Lung (tissue), 11 donors: ENCODE measurements at regions not wholly inside any gene's neighbourhood (a gene's known extent, or its start where the extent isn't known, plus 50 kb on each side); places are given as distances from the start of the nearest gene placed in this dataset.

Experiments
- ATAC-seq: fragments of 200-7000 bp; cut with Tn5 transposase; one replicate; pipeline ENCODE4 v1.9.1; 2020; ENCODE audit warnings: moderate number of reproducible peaks; ENCODE audit not compliant: insufficient read depth, low FRiP score
- DNase-seq, 3 donors: peaks; one replicate each; pipeline ENCODE4 v3.0.0-alpha.2; 2013 to 2017
- H3K27ac ChIP-seq, 2 donors: one replicate each; pipeline ENCODE4 v1.5.1; 2013; ENCODE audit warnings: mild to moderate bottlenecking in 2 of 2, moderate library complexity in 2 of 2, control low read depth in 1 of 2, inconsistent platforms in 1 of 2, low read depth in 1 of 2, low read length in 1 of 2
- H3K27me3 ChIP-seq, 3 donors: one replicate each; pipeline ENCODE4 v1.5.1; 2013; ENCODE audit warnings: low read length in 2 of 3; ENCODE audit not compliant: control insufficient read depth in 3 of 3, insufficient read depth in 3 of 3
- H3K36me3 ChIP-seq, 4 donors: one replicate each; pipeline ENCODE4 v1.5.1; 2013; ENCODE audit warnings: low read length in 4 of 4, mild to moderate bottlenecking in 1 of 4, moderate library complexity in 1 of 4; ENCODE audit not compliant: control insufficient read depth in 4 of 4, insufficient read depth in 4 of 4
- H3K4me1 ChIP-seq, 5 donors: one replicate each; pipeline ENCODE4 v1.5.1; 2013; ENCODE audit warnings: low read length in 5 of 5, mild to moderate bottlenecking in 2 of 5, moderate library complexity in 1 of 5; ENCODE audit not compliant: control insufficient read depth in 5 of 5, insufficient read depth in 5 of 5
- H3K4me3 ChIP-seq: one replicate; pipeline ENCODE4 v1.5.1; 2013; ENCODE audit warnings: mild to moderate bottlenecking, control low read depth, moderate library complexity
- H3K9ac ChIP-seq, 2 donors: one replicate each; pipeline ENCODE4 v1.5.1; 2013; ENCODE audit warnings: low read length in 2 of 2, control low read depth in 1 of 2; ENCODE audit not compliant: insufficient read depth in 1 of 2
- H3K9me3 ChIP-seq, 4 donors: one replicate each; pipeline ENCODE4 v1.5.1; 2013; ENCODE audit warnings: low read length in 3 of 4, mild to moderate bottlenecking in 1 of 4, moderate library complexity in 1 of 4; ENCODE audit not compliant: control insufficient read depth in 4 of 4, insufficient read depth in 3 of 4
- WGBS, 2 donors: extraction: QIAGEN DNeasy Blood & Tissue Kit; methylation state at CpG; one replicate each; pipeline ENCODE4 v1.1.7; 2013; 5-methylcytosine and 5-hydroxymethylcytosine counted together
- TF ChIP-seq, protein P1 (sequence below): IDR thresholded peaks from 2 replicates; pipeline ENCODE4 v1.5.1; 2012; ENCODE audit warnings: mild to moderate bottlenecking; ENCODE audit errors: control extremely low read depth, extremely low read depth
- donor health status: control.
- donor health status: control.
- donor health status: Bipolar disorder and iron deficiency.
- donor health status: healthy.
- donor health status: DM: yes; HTN: yes; CAD: no.

DNA sequence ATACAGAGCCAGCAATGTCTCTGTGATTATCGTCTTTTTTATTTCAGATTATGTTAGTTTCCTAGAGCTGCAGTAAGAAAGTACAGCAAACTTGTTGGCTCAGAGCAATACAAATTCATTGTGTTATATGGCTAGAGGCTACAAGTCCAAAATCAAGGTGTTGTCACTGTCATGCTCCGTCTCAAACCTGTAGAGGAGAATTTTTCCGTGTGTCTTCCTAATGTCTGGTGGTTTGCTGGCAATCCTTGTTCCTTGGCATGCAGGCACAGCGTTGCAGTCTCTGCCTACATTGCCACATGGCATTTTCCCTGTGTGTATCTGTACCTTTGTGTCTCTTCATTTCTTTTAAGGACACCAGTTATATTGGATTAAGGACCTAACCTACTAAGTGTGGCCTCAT is 244.4 kb downstream of the LRRIQ3 start:
- Histone ChIP-seq H3K27me3 (no peaks in the 10 kb centered on the region), H3K36me3 (no peaks in the 10 kb centered on the region), H3K27ac (no peak overlapping the region), H3K9me3 (no peaks in the 10 kb centered on the region), H3K4me1 (no peaks in the 10 kb centered on the region), H3K9ac (no peak overlapping the region), H3K4me3 (no peak overlapping the region)
- 86 to 89% methylated on average over 4 of the region's 4 CpGs for WGBS, 2 donors
- DNase-seq = no peak
- no peak for ATAC-seq
- TF ChIP-seq, protein P1, sequence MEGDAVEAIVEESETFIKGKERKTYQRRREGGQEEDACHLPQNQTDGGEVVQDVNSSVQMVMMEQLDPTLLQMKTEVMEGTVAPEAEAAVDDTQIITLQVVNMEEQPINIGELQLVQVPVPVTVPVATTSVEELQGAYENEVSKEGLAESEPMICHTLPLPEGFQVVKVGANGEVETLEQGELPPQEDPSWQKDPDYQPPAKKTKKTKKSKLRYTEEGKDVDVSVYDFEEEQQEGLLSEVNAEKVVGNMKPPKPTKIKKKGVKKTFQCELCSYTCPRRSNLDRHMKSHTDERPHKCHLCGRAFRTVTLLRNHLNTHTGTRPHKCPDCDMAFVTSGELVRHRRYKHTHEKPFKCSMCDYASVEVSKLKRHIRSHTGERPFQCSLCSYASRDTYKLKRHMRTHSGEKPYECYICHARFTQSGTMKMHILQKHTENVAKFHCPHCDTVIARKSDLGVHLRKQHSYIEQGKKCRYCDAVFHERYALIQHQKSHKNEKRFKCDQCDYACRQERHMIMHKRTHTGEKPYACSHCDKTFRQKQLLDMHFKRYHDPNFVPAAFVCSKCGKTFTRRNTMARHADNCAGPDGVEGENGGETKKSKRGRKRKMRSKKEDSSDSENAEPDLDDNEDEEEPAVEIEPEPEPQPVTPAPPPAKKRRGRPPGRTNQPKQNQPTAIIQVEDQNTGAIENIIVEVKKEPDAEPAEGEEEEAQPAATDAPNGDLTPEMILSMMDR = no peak

DNA sequence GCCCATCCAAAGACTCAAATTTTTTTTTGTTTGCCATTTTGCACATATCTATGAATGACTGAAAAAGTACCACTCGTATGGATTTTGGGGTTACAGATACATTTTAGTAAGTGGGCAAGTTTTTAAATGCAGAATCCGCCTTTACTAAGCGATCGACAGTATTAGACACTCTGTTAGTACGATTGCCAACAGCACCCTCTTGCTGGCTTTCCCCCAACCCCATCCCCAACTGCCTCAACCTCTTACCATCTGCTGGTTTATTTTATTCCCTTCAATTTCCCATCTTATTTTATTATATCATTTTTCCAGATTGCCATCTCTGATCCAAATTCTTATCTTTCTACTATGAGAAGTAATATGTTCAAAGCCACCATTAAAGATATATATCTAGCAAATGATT is 244.8 kb downstream of the LRRIQ3 start:
- H3K9me3 ChIP-seq = no peaks in the 10 kb centered on the region
- TF ChIP-seq, protein P1 = no peak
- no peak overlapping the region for H3K27ac ChIP-seq
- WGBS, 2 donors = 86 to 91% methylated on average over 5 of the region's 5 CpGs
- no peak for ATAC-seq
- no peak overlapping the region for H3K9ac ChIP-seq
- no peaks in the 10 kb centered on the region for H3K4me1 ChIP-seq
- no peaks in the 10 kb centered on the region for H3K36me3 ChIP-seq
- no peak for DNase-seq
- H3K4me3 ChIP-seq = no peak overlapping the region
- no peaks in the 10 kb centered on the region for H3K27me3 ChIP-seq

DNA sequence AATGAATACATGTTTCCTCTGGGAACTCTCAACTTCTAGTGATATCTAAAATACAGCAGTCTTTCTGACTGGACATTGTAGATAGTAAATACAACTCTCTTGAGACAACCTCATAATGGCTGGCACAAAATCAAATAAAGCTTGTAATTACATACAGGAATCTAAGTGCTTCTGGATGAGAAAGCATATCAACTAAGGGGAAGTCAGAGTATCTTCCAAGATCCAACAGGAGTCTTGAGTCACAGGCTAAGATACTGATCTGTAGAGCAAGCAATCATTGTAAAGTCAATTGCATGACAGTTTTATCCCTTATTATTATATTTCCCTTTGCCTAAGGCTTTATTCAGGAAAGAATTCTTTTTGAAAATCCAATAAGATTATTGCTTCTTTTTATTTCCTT is 249.9 kb downstream of the LRRIQ3 start:
- H3K4me3 ChIP-seq = no peak overlapping the region
- no peaks in the 10 kb centered on the region for H3K4me1 ChIP-seq
- no peak overlapping the region for H3K27ac ChIP-seq
- TF ChIP-seq, protein P1 = no peak
- H3K27me3 ChIP-seq = no peaks in the 10 kb centered on the region
- H3K9me3 ChIP-seq = no peaks in the 10 kb centered on the region
- DNase-seq = no peak
- no peak for ATAC-seq
- H3K9ac ChIP-seq = no peak overlapping the region
- H3K36me3 ChIP-seq = no peaks in the 10 kb centered on the region

DNA sequence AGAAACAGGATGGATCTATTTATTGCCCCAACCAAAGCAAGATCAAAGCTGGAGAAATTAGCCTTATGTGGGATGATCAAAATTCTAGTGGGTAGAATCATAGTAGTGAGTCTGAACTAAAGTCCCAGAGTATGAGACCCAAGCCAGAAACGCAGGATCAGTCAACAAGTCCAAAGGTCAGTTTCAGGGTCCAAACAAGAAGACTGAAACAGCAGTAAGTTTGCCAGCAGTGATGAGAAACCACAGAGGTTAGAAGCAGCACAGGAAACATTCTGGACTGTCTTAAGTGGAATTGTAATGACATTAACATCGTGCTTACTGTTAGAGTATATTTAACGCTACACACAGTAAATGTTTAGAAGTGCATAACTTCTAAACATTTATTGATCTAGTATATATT is 251.0 kb downstream of the LRRIQ3 start:
- DNase-seq (no peak), ATAC-seq (no peak)
- Histone ChIP-seq H3K9ac (no peak overlapping the region), H3K4me3 (no peak overlapping the region), H3K4me1 (no peaks in the 10 kb centered on the region), H3K36me3 (no peaks in the 10 kb centered on the region), H3K9me3 (no peaks in the 10 kb centered on the region), H3K27me3 (no peaks in the 10 kb centered on the region), H3K27ac (no peak overlapping the region)
- TF ChIP-seq, protein P1 = no peak
- 86 to 89% methylated on average over 3 of the region's 3 CpGs for WGBS, 2 donors
